GM19193 (cell line): ENCODE measurements at regions not wholly inside any gene's neighbourhood (a gene's known extent, or its start where the extent isn't known, plus 50 kb on each side); places are given as distances from the start of the nearest gene placed in this dataset.

ENCODE experiments used
- POLR2A ChIP-seq: IDR thresholded peaks from 4 replicates; pipeline ENCODE4 v1.6.1; 2011; ENCODE audit not compliant: insufficient read depth, insufficient read length; ENCODE audit errors: extremely low read depth

DNA sequence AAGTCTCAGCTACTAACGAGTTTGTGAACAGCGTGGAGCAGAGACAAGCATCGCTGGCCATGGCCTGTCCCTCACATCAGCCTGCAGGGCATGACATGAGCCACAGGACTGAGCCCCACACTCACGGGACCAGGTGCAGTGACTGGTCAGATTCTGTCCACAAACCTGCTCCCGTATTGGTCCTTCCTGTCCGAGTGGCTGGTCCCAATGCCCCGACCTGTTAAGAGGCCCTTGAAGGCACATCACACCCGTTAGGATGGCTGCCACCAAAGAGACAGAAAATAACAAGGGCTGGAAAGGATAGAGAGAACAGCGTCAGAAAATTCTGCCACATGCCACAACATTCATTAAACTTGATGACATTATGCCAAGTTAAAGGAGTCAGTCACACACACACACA is 403.2 kb upstream of the MYT1L start:
- TF ChIP-seq POLR2A, result no peak

DNA sequence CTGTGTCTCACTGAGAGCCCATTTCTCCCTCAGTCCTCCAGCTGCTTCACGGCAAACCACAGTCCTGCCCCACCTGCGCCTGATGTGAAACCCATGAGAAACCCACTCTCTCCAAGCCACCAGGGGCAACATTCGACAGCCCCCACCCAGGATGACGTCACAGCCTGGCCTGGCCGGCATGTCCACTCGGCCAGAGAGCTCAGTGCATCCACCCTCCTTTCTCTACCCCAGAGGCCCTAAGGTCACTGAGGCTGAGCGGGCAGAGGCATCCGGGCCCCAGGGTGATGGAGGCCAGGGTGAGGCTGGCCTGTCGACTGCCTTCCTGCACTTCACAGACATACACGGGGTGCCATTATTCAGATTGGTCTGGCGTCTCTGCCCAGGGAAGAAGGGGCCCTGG is 402.7 kb upstream of the MYT1L start:
- TF ChIP-seq POLR2A, result no peak

DNA sequence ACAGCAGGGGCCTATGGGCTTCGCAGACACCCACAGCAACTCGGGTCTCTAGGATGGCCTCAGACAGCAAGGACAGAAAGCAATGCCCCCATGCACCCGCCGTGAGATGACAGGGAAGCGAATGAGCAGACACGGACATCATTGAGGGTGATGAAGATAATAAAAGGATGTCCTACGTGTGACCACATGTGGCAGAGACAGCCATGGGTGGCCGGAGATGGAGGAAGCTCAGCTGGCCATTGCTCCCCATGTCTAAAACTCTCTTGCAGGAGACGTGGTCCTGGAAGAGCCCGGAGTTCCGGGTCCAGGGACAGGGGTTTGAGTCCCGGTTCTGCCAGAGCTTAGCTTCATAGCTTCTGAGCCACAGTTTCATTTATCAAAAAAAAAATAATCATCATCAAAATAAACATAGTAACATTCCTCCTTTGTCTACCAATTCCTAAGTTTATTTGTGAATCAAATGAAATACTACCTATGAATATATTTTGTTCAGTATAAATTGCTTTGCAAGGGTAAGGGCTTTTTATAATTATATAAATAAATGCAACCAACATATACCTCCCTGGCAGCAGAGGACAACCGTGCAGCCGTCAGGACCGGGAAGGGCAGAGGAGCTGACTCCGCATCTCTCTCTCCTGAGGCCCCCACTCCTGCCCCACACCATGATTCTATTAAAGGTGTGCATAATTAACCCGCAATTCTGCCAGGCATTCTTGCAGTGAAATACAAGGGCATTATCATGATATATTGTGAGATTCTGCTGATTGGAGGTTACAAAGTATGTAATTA is 401.4 kb upstream of the MYT1L start:
- no peak for TF ChIP-seq POLR2A

DNA sequence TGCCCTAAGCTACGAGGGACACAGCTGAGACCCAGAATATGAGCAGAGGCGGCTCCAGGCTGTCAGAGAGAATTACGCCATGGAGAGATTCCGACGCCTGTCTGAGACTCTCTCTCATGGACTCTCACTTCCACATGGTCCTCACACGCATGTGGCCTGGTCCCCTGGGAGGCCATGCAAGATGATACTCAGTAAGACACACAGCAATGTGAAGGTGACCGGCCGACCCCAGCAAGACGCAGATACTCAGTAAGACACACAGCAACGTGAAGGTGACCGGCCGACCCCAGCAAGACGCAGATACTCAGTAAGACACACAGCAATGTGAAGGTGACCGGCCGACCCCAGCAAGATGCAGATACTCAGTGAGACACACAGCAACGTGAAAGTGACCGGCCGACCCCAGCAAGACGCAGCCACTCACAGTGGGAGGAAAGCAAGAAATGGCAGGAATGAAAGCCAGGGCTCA is 400.8 kb upstream of the MYT1L start:
- TF ChIP-seq POLR2A, result no peak

DNA sequence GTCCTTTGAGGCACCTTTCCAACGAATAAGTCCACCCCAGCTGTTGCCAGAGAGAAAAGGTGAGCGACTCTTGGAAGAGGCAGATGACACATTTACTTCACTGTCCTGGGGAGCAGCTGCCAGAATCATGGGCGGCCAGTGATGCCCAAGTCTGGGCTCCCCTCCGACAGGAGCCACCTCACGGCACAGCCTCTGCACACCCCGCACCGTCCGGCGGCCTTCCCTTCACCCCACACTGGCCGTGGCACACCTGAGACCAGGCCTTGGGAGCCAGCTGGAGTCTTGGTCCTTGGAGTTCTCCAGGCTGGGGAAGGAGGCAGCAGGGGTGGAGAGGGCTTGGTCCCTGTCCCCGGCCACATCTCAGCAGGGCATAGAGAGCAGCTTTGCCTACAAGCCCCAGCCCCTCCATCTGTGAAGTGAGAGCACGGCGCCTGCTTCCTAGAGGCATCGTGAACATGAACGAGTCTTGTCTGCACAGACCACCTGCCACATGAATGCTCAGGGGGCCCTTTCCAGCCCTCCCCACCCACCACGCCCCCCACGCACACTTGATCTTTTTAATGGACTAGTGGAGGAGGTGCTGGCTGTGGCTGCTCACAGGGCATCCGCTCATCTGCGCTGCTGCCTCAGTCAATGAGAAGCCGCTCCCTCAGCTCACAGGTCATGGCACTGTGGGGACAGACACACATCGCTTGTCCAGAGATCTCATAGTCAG is 400.2 kb upstream of the MYT1L start:
- no peak for TF ChIP-seq POLR2A

DNA sequence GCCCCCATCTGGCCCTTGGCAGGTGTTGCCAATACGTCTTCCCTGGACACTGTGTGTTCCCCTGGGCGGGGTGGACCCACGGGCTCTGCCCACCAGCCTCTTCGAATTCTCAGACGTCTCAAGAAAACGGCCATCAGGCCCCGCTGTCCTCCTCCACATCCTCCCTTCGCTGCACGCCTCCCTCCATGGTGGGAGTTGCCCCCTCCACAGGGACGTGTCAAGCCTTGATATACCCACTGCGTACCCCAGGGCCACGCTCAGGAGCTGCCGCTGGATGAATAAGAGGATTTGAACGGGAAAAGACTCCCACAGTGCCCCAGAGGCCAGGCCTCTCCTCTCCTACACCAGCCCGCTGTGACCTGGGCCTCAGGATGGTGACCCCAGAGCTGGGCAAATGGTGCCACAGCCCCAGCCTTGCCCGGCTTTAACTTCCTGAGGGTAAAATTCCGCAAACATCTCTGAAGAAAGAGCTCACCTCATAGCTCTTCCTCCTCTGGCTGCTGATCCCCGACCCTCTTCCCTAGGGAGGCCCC is 399.3 kb upstream of the MYT1L start:
- no peak for TF ChIP-seq POLR2A

DNA sequence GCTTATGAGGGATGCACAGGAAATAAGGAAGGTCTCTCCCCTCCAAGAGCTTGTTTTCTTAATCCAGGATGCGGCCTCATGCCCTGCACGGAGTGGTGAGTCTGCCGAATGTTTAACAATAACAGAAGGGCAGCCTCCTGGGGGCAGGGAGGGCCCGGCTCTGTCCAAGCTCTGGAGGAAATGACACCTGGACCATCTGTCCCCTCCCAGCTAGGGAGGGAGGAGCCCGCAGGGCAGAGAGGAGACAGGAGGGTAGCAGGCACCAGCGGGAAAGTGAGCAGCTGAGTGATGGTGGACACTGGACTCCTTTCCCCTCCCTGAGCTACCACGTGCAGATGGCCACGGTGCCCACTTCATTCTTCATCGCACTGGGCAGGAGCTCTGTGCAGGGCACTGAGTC is 398.2 kb upstream of the MYT1L start:
- TF ChIP-seq POLR2A, result no peak

DNA sequence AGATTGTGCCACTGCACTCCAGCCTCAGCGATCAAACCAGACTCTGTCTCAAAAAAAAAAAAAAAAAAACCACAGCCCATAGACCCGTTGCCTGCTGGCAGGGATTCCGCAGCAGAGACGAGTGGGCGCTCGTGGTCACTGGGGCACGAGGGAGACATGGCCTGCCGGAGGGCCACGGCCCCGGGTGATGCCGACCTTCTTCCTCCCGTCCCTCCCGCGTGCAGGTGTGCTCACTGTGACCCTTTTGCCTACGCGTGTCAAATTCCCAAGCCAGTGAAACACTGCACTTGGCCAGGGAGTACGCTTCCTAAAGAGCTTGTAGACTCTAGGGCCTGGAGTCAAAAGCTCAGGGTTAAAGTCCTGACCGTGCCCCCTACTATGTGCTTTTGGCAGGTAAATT is 397.6 kb upstream of the MYT1L start:
- no peak for TF ChIP-seq POLR2A

DNA sequence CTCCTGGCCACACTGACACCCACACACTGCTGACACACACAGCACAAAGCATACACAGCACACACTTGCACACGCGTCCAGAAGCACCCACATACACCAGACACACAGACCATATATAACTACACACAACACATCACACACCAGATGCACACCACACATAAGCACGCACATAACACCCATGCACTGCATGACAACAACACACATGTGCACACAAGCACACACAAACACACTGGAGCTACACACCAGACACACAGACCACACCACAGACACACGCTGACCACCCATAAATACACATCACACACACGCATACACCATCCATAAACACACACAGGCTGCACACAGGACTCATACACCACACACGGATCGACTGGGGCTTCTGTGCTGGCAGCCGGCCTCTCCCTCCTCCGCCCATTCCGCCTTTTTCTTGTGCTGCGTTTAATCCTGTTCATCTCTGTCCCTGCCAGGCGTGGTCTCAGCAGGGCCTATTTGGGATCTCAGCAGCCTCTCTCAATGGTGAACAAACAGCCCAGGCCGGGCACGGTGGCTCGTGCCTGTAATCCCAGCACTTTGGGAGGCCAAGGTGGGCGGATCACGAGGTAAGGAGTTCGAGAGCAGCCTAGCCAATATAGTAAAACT is 396.9 kb upstream of the MYT1L start:
- TF ChIP-seq POLR2A, result no peak

DNA sequence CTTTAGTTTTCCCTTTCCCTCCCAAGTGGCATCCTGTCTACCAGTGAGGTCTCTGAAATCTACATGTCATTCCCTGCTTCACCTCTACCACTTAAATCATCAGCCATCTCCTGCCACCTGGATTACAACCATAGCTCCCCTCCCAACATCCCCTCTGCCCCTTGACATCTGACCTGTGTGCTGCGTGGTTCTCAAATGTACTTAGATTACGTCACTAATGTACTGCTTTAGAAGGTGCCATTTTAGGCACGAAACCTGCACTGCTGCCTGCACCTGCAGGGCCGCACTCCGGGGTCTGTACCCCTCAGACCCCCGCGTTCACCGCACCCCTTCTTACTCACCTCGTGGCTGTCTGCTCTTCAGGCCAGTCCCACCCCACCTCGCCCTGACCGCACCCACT is 395.1 kb upstream of the MYT1L start:
- no peak for TF ChIP-seq POLR2A

DNA sequence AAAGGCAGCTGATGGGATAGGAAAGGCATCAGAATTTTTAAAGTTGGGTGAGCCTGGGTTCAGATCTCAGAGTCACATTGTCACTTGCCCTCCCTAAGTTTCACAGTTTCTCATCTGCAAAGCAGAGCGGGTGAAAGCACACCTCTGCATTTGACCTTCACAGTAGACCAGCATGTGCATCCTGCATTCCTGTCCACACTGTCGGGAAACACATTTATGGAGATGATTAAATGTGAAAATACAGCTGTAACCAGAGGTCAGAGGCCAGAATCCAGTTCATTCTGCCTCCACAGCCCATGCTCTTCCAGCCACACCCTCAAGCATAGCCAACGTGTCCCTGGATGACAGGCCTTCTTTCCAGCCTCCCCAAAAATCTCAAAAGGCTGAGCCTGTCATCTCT is 392.0 kb upstream of the MYT1L start:
- no peak for TF ChIP-seq POLR2A

DNA sequence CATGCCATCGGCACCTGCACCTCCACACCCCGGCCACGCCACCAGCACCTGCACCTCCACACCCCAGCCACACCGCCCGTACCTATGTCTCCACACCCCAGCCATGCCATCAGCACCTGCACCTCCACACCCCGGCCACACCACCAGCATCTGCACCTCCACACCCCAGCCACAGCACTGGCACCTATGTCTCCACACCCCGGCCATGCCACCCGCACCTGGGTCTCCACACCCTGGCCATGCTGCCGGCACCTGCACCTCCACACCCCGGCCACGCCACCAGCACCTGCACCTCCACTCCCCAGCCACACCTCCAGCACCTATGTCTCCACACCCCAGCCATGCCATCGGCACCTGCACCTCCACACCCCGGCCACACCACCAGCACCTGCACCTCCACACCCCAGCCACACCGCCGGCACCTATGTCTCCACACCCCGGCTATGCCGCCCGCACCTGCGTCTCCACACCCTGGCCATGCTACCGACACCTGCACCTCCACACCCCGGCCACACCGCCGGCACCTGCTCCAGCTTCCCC is 390.3 kb upstream of the MYT1L start:
- TF ChIP-seq POLR2A, result no peak

DNA sequence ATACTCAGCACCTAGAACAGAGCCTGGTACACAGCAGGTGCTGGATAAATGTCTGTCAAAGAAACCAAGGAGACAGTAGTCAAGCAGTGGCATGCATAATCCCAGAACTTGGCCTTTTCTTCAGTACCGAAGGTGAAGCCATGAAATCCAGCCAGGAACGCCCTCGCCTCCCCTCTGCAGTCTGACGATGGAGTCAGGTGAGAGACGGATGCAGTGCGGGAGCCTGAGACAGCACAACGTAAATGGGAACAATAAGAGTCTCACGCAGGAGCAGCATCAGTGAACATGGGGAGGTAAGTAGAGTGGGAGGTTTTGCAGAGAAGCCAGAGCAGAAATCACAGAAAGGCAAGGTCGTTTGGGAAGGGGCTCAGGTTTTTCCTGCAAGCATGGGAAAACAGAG is 389.3 kb upstream of the MYT1L start:
- TF ChIP-seq POLR2A, result no peak

DNA sequence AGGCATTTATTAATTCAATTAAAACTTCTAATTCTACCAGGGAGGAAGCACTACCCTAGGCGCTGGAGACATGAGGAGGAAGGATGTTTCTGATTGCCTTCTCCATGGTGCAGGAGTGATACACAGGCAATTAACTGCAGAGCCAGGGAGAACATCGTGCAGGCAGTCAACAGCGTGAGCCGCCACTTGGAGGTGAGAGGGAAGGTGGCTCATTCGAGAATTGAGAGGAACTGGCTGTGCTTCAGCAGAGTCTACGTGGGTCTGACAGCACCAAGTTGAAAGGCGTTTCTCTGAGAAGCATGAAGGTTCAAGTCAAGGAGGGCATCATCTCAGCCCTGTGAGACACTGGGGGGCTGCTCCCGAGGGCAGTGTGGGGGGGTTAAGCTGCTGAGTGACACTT is 388.7 kb upstream of the MYT1L start:
- TF ChIP-seq POLR2A, result no peak

DNA sequence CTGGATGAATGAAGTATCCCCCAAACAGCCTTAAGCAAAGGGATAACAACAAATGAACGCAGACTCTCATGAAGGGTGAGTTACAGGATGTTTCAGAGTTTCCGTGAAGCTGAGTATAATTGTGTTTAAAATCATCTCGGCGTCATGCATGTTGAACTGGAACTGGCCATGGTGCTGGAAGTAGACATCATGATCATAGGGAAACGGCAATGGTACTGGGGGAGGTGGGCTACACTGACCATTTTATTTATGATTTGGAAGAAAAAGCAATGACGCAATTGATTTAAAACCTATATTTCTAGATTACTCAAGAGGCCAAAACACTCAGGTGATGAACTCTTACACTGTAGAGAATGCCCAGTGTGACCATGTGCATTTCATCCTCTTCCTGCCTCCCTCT is 387.9 kb upstream of the MYT1L start:
- TF ChIP-seq POLR2A, result no peak
